ENCODE measurements at regions not wholly inside any gene's neighbourhood (a gene's known extent, or its start where the extent isn't known, plus 50 kb on each side); places are given as distances from the start of the nearest gene placed in this dataset.

DNA sequence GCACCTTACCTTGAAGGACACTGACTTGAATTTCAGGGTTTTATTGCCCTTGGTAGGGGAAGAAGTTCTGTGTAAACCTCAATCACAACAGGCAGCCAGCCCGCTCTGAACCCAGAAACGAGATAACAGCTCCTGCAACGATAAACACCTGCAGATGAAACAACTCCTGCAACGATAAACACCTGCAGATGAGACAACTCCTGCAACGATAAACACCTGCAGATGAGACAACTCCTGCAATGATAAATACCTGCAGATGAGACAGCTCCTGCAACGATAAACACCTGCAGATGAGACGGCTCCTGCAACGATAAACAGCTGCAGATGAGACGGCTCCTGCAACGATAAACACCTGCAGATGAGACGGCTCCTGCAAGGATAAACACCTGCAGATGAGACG lies 54.0 kb upstream of the TBXT start:
- POLR2A ChIA-PET, result no interaction called here
- no peak overlapping the region for H3K27ac Mint-ChIP-seq (ENCODE audit: unreplicated experiment)
- H3K4me1 Mint-ChIP-seq (ENCODE audit: low read depth, unreplicated experiment), result no peaks in the 10 kb centered on the region
- Histone ChIP-seq H3K4me3 (ENCODE audit: low read depth, low read length) (no peak overlapping the region), H3K9me3 (no peaks in the 10 kb centered on the region), H3K4me1 (no peaks in the 10 kb centered on the region), H3K27me3 (replicated peaks; ENCODE audit: control insufficient read depth, insufficient read depth, low read length) (0 out of 2 replicates have a peak, but pooled peaks cover 1% of the 10 kb centered on the region), H3K36me3 (ENCODE audit: control insufficient read depth, insufficient read depth, low read length) (no peaks in the 10 kb centered on the region)
- peaks cover 15% of the 10 kb centered on the region for H3K27me3 Mint-ChIP-seq (ENCODE audit: insufficient read depth, unreplicated experiment)
- DNase-seq, result no peak
- no peaks in the 10 kb centered on the region for H3K36me3 Mint-ChIP-seq (ENCODE audit: insufficient read depth, unreplicated experiment)
- TF ChIP-seq, protein P1, sequence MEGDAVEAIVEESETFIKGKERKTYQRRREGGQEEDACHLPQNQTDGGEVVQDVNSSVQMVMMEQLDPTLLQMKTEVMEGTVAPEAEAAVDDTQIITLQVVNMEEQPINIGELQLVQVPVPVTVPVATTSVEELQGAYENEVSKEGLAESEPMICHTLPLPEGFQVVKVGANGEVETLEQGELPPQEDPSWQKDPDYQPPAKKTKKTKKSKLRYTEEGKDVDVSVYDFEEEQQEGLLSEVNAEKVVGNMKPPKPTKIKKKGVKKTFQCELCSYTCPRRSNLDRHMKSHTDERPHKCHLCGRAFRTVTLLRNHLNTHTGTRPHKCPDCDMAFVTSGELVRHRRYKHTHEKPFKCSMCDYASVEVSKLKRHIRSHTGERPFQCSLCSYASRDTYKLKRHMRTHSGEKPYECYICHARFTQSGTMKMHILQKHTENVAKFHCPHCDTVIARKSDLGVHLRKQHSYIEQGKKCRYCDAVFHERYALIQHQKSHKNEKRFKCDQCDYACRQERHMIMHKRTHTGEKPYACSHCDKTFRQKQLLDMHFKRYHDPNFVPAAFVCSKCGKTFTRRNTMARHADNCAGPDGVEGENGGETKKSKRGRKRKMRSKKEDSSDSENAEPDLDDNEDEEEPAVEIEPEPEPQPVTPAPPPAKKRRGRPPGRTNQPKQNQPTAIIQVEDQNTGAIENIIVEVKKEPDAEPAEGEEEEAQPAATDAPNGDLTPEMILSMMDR (IDR thresholded peaks at IDR 0.05; ENCODE audit: insufficient read depth in 1 of 2, low read depth in 1 of 2, low read length in 1 of 2, severe bottlenecking in 1 of 2, unreplicated experiment in 1 of 2), result no peak
- no peaks in the 10 kb centered on the region for H3K9me3 Mint-ChIP-seq (ENCODE audit: unreplicated experiment)
- intact Hi-C loops (cut with micrococcal nuclease; ENCODE audit: unreplicated experiment), result no loop called here
- no peak overlapping the region for H3K4me3 Mint-ChIP-seq (ENCODE audit: unreplicated experiment)
- CTCF ChIA-PET, result no interaction called here
- BruUV-seq (replicated peaks), result no TSS peak

DNA sequence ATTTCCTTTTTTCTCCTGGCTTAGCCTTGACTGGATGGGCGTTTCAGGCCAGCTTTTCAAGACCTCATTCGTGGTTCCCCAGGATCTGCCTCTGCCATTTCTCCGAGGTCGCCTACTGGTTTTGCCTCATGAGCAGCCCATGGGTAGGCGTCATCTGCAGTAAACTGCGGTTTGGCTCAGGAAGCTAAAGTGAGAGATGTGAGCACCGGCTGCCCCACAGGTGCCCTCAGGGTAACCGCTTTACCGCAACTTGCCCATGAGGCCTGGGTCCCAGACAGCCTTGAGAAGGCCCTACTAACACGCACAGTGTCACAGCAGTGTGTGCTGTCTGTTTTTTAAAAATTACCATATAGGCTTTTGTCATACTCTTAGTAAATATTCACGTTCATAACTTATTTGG lies 53.4 kb upstream of the TBXT start:
- no peak for DNase-seq
- Histone ChIP-seq H3K27me3 (replicated peaks; ENCODE audit: control insufficient read depth, insufficient read depth, low read length) (no peaks in the 10 kb centered on the region), H3K4me1 (no peaks in the 10 kb centered on the region), H3K36me3 (ENCODE audit: control insufficient read depth, insufficient read depth, low read length) (no peaks in the 10 kb centered on the region), H3K9me3 (no peaks in the 10 kb centered on the region), H3K4me3 (ENCODE audit: low read depth, low read length) (no peak overlapping the region)
- no TSS peak for BruUV-seq (replicated peaks)
- Mint-ChIP-seq H3K36me3 (ENCODE audit: insufficient read depth, unreplicated experiment) (no peaks in the 10 kb centered on the region), H3K27me3 (ENCODE audit: insufficient read depth, unreplicated experiment) (peaks cover 16% of the 10 kb centered on the region), H3K9me3 (ENCODE audit: unreplicated experiment) (no peaks in the 10 kb centered on the region), H3K4me3 (ENCODE audit: unreplicated experiment) (no peak overlapping the region), H3K4me1 (ENCODE audit: low read depth, unreplicated experiment) (no peaks in the 10 kb centered on the region), H3K27ac (ENCODE audit: unreplicated experiment) (no peak overlapping the region)
- CTCF ChIA-PET, result no interaction called here
- intact Hi-C loops (cut with micrococcal nuclease; ENCODE audit: unreplicated experiment), result no loop called here
- TF ChIP-seq, protein P1 (IDR thresholded peaks at IDR 0.05; ENCODE audit: insufficient read depth in 1 of 2, low read depth in 1 of 2, low read length in 1 of 2, severe bottlenecking in 1 of 2, unreplicated experiment in 1 of 2), result no peak
- POLR2A ChIA-PET, result no interaction called here
